Caco-2 (cell line): ENCODE measurements at regions not wholly inside any gene's neighbourhood (a gene's known extent, or its start where the extent isn't known, plus 50 kb on each side); places are given as distances from the start of the nearest gene placed in this dataset.
"Not testable (repeated sequence)": the region's sequence is repeated elsewhere in the genome, so short reads cannot be mapped to it uniquely, and the experiment has no call there.

Experiments used
- BruUV-seq: library from RNA; stranded (reverse); fragments of 400-500 nt; replicated peaks from 2 replicates; lab custom pipeline; 2021; lab: Mats Ljungman, UMichigan
- CTCF ChIA-PET: fragments of 300-600 bp; sonication (Branson Sonifier 250); formaldehyde crosslinking; loops from one replicate; lab custom pipeline; 2022; ENCODE audit warnings: antibody characterized with exemption; lab: Charles Lee
- POLR2A ChIA-PET: fragments of 300-600 bp; sonication (Branson Sonifier 250); formaldehyde crosslinking; loops from one replicate; lab custom pipeline; 2022; ENCODE audit warnings: antibody characterized with exemption; lab: Charles Lee
- DNase-seq, 2 experiments: peaks; one replicate each; pipeline versions ENCODE4 v3.0.0 to v3.0.0-alpha.2; 2020 to 2022
- H3K27me3 ChIP-seq: replicated peaks from 2 replicates; pipeline ENCODE4 v1.6.0; 2011; ENCODE audit warnings: low read length; ENCODE audit not compliant: control insufficient read depth, insufficient read depth
- H3K36me3 ChIP-seq: 2 replicates; pipeline ENCODE4 v1.5.1; 2011; ENCODE audit warnings: low read length; ENCODE audit not compliant: control insufficient read depth, insufficient read depth
- H3K4me1 ChIP-seq: fragments of 250-450 bp; sonication (Bioruptor Pico); 2 replicates; pipeline ENCODE4 v1.5.1; 2020; ENCODE audit warnings: mild to moderate bottlenecking
- H3K4me3 ChIP-seq: 2 replicates; pipeline ENCODE4 v1.5.1; 2011; ENCODE audit warnings: low read depth, mild to moderate bottlenecking, control low read depth, low read length
- H3K9me3 ChIP-seq: fragments of 250-450 bp; sonication (Bioruptor Pico); 2 replicates; pipeline ENCODE4 v1.5.1; 2020; ENCODE audit warnings: mild to moderate bottlenecking, moderate library complexity
- H3K27ac Mint-ChIP-seq: one replicate; pipeline ENCODE4 v1.8.0; 2022; ENCODE audit warnings: mixed read lengths; ENCODE audit not compliant: unreplicated experiment
- H3K27me3 Mint-ChIP-seq: one replicate; pipeline ENCODE4 v1.8.0; 2022; ENCODE audit warnings: mixed read lengths; ENCODE audit not compliant: insufficient read depth, unreplicated experiment
- H3K36me3 Mint-ChIP-seq: one replicate; pipeline ENCODE4 v1.8.0; 2022; ENCODE audit warnings: mild to moderate bottlenecking, mixed read lengths; ENCODE audit not compliant: insufficient read depth, unreplicated experiment
- H3K4me1 Mint-ChIP-seq: one replicate; pipeline ENCODE4 v1.8.0; 2022; ENCODE audit warnings: low read depth, mixed read lengths; ENCODE audit not compliant: unreplicated experiment
- H3K4me3 Mint-ChIP-seq: one replicate; pipeline ENCODE4 v1.8.0; 2022; ENCODE audit warnings: mild to moderate bottlenecking, moderate library complexity, mixed read lengths; ENCODE audit not compliant: unreplicated experiment
- H3K9me3 Mint-ChIP-seq: one replicate; pipeline ENCODE4 v1.8.0; 2022; ENCODE audit warnings: mixed read lengths; ENCODE audit not compliant: unreplicated experiment
- intact Hi-C: fragments of 100-400 bp; cut with micrococcal nuclease; formaldehyde crosslinking; loops from one replicate; pipeline ENCODE4 v1.10.0; 2022; ENCODE audit not compliant: unreplicated experiment
- TF ChIP-seq, protein P1 (sequence below), 2 experiments: fragments of 200-600 bp in 1 of 2; IDR thresholded peaks; 1 replicate in 1 of 2; 2 replicates in 1 of 2; pipeline versions ENCODE4 v1.5.1 to v1.8.0; 2011 to 2022; ENCODE audit warnings: antibody characterized with exemption in 1 of 2, control low read depth in 1 of 2, inconsistent platforms in 1 of 2, low read depth in 1 of 2, low read length in 1 of 2, mild to moderate bottlenecking in 1 of 2, moderate library complexity in 1 of 2; ENCODE audit not compliant: insufficient read depth in 1 of 2, severe bottlenecking in 1 of 2, unreplicated experiment in 1 of 2

- ChIA-PET CTCF (no interaction called here), POLR2A (no interaction called here)
- H3K9me3 Mint-ChIP-seq: no peaks in the 10 kb centered on the region
- H3K27ac Mint-ChIP-seq: no peak overlapping the region
- H3K4me1 Mint-ChIP-seq: no peaks in the 10 kb centered on the region
- Histone ChIP-seq H3K27me3 (no peaks in the 10 kb centered on the region), H3K4me3 (no peak overlapping the region), H3K9me3 (0 out of 2 replicates have a peak, but pooled peaks cover 3% of the 10 kb centered on the region), H3K36me3 (no peaks in the 10 kb centered on the region), H3K4me1 (no peaks in the 10 kb centered on the region)
- H3K36me3 Mint-ChIP-seq: no peaks in the 10 kb centered on the region
- peaks cover 2% of the 10 kb centered on the region for H3K27me3 Mint-ChIP-seq
- no peak overlapping the region for H3K4me3 Mint-ChIP-seq
- intact Hi-C loops: no loop called here
- no TSS peak for BruUV-seq
- no peak for DNase-seq
- TF ChIP-seq, protein P1, sequence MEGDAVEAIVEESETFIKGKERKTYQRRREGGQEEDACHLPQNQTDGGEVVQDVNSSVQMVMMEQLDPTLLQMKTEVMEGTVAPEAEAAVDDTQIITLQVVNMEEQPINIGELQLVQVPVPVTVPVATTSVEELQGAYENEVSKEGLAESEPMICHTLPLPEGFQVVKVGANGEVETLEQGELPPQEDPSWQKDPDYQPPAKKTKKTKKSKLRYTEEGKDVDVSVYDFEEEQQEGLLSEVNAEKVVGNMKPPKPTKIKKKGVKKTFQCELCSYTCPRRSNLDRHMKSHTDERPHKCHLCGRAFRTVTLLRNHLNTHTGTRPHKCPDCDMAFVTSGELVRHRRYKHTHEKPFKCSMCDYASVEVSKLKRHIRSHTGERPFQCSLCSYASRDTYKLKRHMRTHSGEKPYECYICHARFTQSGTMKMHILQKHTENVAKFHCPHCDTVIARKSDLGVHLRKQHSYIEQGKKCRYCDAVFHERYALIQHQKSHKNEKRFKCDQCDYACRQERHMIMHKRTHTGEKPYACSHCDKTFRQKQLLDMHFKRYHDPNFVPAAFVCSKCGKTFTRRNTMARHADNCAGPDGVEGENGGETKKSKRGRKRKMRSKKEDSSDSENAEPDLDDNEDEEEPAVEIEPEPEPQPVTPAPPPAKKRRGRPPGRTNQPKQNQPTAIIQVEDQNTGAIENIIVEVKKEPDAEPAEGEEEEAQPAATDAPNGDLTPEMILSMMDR (IDR thresholded peaks at IDR 0.05; ENCODE audit: insufficient read depth in 1 of 2, low read depth in 1 of 2, low read length in 1 of 2, severe bottlenecking in 1 of 2, unreplicated experiment in 1 of 2): no peak
These were observed 314.3 kb downstream of the BRD1 start for GRCh38 chr22:49513358-49513851.

DNA sequence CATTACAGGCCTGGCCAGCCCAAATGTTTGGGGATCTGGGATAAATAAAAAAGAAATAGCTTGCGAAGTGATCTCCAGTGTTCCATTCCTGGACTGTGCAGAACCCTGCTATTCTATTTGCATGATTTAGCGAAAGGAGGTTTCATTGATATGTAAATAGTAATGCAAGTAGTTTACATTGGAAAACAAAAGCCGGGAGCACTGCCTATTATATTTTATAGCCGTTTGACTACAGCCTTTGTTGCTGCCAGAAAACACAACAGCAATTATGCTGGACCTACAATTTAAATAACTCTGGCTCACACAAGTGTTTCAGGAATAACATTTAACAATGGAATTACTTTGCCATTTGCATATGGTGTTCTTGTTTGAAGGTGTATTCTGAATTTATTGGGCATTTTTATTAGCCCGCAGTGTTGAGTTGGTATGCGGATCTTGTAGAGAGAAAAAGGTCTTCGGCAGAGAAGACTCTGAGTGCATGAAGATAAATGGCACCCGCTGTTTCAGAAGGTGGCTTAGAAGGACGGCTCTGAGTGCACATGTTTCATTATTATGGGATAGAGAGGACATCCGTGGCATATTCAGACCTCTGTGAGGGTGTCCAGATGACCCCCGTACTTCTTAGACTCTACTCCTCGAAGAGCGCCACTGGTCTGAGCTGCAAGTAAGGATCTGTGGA lies 315.0 kb downstream of the BRD1 start:
- no peaks in the 10 kb centered on the region for H3K9me3 Mint-ChIP-seq
- BruUV-seq: no TSS peak
- ChIA-PET POLR2A (no interaction called here), CTCF (no interaction called here)
- Histone ChIP-seq H3K36me3 (no peaks in the 10 kb centered on the region), H3K9me3 (0 out of 2 replicates have a peak, but pooled peaks cover 3% of the 10 kb centered on the region), H3K4me3 (no peak overlapping the region), H3K27me3 (no peaks in the 10 kb centered on the region), H3K4me1 (no peaks in the 10 kb centered on the region)
- DNase-seq: no peak
- intact Hi-C loops: no loop called here
- no peak overlapping the region for H3K27ac Mint-ChIP-seq
- TF ChIP-seq, protein P1 (IDR thresholded peaks at IDR 0.05; ENCODE audit: insufficient read depth in 1 of 2, low read depth in 1 of 2, low read length in 1 of 2, severe bottlenecking in 1 of 2, unreplicated experiment in 1 of 2): no peak
- H3K4me3 Mint-ChIP-seq: no peak overlapping the region
- peaks cover 2% of the 10 kb centered on the region for H3K27me3 Mint-ChIP-seq
- H3K36me3 Mint-ChIP-seq: no peaks in the 10 kb centered on the region
- H3K4me1 Mint-ChIP-seq: no peaks in the 10 kb centered on the region

- intact Hi-C loops, H3K4me1 Mint-ChIP-seq, DNase-seq, H3K27me3 ChIP-seq, H3K27me3 Mint-ChIP-seq, H3K4me1 ChIP-seq, H3K36me3 ChIP-seq, H3K36me3 Mint-ChIP-seq, H3K4me3 Mint-ChIP-seq, H3K4me3 ChIP-seq, H3K9me3 Mint-ChIP-seq, CTCF ChIA-PET, BruUV-seq, POLR2A ChIA-PET, H3K9me3 ChIP-seq: not testable (repeated sequence)
- H3K27ac Mint-ChIP-seq: peak overlapping the region; percentile 23
These were observed 316.1 kb downstream of the BRD1 start for GRCh38 chr22:49511393-49512189.
